ENCODE measurements at regions not wholly inside any gene's neighbourhood (a gene's known extent, or its start where the extent isn't known, plus 50 kb on each side); places are given as distances from the start of the nearest gene placed in this dataset.

DNA sequence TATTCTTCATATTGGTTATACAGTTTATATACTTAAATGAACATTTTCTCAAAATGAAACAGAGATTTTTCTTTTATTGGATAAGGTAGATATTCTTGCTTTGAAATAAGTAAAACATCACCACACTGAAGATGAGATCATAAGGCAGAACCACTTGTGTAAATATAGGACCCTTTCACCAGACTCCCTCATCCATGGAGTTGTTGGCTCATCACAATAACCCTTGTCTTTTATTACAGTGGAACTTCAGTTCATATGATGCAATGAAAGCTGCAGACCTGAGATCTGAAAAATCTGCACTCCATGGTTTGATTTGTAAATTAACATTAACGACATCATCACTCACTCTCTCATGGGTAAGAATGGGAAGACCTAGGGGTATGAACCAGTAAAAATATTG lies 51.9 kb upstream of the DBX2 start:
- intact Hi-C loops (cut with micrococcal nuclease), result no loop called here

GRCh38 chr12:45105996-45106395 lies 55.1 kb upstream of the DBX2 start:
- intact Hi-C loops (cut with micrococcal nuclease), result no loop called here

DNA sequence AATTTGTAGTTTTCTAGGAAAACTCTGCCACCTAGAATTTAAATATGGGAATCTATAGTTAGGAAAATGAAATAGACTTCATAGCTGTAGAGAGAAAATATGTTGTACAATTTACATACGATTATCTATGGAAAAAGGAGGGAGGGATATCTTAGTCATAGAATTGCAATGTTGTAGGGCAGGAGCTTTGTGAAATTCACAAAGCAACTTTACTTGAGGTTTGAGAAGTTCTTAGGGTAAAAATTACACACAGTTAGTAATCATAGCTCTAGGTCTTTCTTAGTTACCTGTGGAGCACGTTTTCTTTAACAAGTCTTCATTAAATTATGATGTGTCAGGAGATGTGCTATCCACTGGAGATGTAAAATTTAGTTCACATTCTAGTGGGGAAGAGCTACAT lies 61.4 kb upstream of the DBX2 start:
- intact Hi-C loops (cut with micrococcal nuclease), result no loop called here

GRCh38 chr12:45121224-45121623 lies 70.3 kb upstream of the DBX2 start:
- intact Hi-C loops (cut with micrococcal nuclease), result no loop called here

- intact Hi-C loops (cut with micrococcal nuclease), result no loop called here
Observed at GRCh38 chr12:45122768-45123380, 72.0 kb upstream of the DBX2 start.

- intact Hi-C loops (cut with micrococcal nuclease), result no loop called here
Observed at GRCh38 chr12:45124485-45125155, 73.7 kb upstream of the DBX2 start.

DNA sequence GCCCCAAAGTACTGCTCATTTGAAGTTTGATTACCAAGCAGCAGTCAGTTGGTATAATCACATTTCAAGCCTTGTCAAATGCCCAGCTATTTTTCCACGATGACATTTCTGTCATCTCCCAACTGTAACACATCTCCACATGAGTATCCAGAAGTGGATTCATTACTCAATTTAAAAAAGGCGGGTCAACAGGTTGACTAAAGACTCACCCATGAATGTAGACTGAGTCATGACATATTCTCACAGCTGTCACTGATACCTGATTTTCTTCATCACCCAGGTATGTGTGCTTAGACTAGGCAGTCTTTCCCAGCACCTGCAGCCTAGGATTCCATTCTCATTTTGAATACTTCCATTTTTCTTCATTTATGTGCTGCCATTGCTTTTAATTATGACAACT lies 75.1 kb upstream of the DBX2 start:
- intact Hi-C loops (cut with micrococcal nuclease), result no loop called here

GRCh38 chr12:45128637-45129036 lies 77.7 kb upstream of the DBX2 start:
- intact Hi-C loops (cut with micrococcal nuclease), result no loop called here

GRCh38 chr12:45130881-45131281 lies 80.0 kb upstream of the DBX2 start:
- intact Hi-C loops (cut with micrococcal nuclease), result loop anchor here (5.0 kb wide), 1 partner anchor 876 kb away; no protein-coding TSS in a partner anchor

GRCh38 chr12:45131506-45131905 lies 80.6 kb upstream of the DBX2 start:
- intact Hi-C loops (cut with micrococcal nuclease), result loop anchor here (5.0 kb wide), 1 partner anchor 876 kb away; no protein-coding TSS in a partner anchor

DNA sequence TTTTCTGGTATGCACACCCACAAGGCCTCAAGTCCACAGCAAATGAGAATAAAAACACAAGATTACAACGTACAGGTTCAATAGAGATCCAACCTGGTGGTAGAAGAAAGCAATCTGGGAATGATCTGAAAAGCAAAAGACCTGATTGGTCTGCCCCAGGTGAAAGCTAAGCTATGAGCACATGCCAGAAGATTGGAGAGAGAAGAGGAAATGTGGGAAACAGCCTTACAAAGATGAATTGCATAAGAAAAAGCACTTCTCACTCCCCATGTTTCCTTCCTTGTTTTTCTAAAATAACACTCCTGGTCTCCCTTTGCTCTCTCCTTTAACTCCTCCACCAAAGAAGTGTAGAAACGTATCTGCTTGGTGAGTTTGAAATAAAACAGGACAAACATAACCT lies 77.3 kb upstream of the ANO6 start:
- intact Hi-C loops (cut with micrococcal nuclease), result no loop called here

- intact Hi-C loops (cut with micrococcal nuclease), result no loop called here
Observed at GRCh38 chr12:45148006-45148405, 67.9 kb upstream of the ANO6 start.

GRCh38 chr12:45148619-45149018 lies 67.3 kb upstream of the ANO6 start:
- intact Hi-C loops (cut with micrococcal nuclease), result no loop called here

DNA sequence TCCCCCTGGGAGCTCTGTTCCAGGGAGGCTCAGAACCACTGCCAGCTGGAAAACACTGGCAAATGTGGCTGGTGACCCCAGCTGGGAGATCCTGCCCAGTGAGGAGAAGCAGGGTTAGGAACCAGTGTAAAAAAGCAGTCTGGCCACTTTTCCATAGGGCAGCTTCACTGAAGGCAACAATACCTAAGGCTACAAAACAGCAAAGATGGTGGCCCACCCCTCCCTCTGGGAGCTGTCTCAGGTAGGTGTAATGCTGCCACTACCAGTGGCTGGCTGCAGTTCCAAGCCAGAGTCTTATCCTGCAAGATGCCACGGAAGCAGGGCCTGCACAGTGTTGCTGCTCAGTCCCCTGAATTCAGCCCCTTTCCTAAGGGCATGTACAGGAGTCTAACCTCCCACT lies 50.6 kb upstream of the ANO6 start:
- intact Hi-C loops (cut with micrococcal nuclease), result no loop called here

DNA sequence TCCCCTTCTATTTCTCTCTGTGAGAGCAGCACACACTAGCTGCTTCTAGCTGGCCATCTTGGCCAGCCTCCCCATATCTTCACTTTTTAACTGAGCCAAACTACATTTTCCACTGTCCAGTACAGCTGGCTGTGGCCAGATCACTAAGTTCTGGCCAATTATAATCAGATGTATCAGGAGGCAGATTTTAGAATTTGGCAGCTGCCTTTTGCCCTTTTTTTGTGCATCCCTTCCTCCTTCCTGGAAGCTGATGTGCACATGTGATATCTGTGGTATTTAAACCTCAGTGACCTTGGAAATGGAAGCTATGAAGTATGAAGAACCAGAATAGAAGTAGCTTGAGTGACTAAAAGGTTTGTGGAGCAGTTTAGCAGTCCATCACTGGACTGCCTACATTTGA lies 49.8 kb upstream of the ANO6 start:
- intact Hi-C loops (cut with micrococcal nuclease), result no loop called here

All from T-helper 2 cell treated with Interferon-gamma antibody and Interleukin-4, amounts not matched to agents 100 ng/mL and 5 ng/mL, for 36 hours (primary cell).